ENCODE measurements at regions not wholly inside any gene's neighbourhood (a gene's known extent, or its start where the extent isn't known, plus 50 kb on each side); places are given as distances from the start of the nearest gene placed in this dataset.

GRCh38 chr2:150974864-150975263 is 286.8 kb downstream of the RBM43 start:
- no peak for DNase-seq (ENCODE audit: low read depth in 1 of 2, low spot score in 1 of 2)
- Histone ChIP-seq H3K27me3 (ENCODE audit: insufficient read depth, poor library complexity, severe bottlenecking) (peaks cover 3% of the 10 kb centered on the region), H3K27ac (replicated peaks) (no peak overlapping the region), H3K4me3 (replicated peaks; ENCODE audit: insufficient read depth, low read length) (no peak overlapping the region)
- TF ChIP-seq SPI1 (IDR thresholded peaks at IDR 0.05; ENCODE audit: borderline replicate concordance, low read depth) (no peak), POLR2AphosphoS5 (IDR thresholded peaks at IDR 0.05; ENCODE audit: low read depth) (no peak), GABPA (IDR thresholded peaks at IDR 0.05; ENCODE audit: low read depth) (no peak)
- TF ChIP-seq, protein P1, sequence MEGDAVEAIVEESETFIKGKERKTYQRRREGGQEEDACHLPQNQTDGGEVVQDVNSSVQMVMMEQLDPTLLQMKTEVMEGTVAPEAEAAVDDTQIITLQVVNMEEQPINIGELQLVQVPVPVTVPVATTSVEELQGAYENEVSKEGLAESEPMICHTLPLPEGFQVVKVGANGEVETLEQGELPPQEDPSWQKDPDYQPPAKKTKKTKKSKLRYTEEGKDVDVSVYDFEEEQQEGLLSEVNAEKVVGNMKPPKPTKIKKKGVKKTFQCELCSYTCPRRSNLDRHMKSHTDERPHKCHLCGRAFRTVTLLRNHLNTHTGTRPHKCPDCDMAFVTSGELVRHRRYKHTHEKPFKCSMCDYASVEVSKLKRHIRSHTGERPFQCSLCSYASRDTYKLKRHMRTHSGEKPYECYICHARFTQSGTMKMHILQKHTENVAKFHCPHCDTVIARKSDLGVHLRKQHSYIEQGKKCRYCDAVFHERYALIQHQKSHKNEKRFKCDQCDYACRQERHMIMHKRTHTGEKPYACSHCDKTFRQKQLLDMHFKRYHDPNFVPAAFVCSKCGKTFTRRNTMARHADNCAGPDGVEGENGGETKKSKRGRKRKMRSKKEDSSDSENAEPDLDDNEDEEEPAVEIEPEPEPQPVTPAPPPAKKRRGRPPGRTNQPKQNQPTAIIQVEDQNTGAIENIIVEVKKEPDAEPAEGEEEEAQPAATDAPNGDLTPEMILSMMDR (IDR thresholded peaks at IDR 0.05; ENCODE audit: insufficient read depth, low read length) = no peak
- TF ChIP-seq, protein P2, sequence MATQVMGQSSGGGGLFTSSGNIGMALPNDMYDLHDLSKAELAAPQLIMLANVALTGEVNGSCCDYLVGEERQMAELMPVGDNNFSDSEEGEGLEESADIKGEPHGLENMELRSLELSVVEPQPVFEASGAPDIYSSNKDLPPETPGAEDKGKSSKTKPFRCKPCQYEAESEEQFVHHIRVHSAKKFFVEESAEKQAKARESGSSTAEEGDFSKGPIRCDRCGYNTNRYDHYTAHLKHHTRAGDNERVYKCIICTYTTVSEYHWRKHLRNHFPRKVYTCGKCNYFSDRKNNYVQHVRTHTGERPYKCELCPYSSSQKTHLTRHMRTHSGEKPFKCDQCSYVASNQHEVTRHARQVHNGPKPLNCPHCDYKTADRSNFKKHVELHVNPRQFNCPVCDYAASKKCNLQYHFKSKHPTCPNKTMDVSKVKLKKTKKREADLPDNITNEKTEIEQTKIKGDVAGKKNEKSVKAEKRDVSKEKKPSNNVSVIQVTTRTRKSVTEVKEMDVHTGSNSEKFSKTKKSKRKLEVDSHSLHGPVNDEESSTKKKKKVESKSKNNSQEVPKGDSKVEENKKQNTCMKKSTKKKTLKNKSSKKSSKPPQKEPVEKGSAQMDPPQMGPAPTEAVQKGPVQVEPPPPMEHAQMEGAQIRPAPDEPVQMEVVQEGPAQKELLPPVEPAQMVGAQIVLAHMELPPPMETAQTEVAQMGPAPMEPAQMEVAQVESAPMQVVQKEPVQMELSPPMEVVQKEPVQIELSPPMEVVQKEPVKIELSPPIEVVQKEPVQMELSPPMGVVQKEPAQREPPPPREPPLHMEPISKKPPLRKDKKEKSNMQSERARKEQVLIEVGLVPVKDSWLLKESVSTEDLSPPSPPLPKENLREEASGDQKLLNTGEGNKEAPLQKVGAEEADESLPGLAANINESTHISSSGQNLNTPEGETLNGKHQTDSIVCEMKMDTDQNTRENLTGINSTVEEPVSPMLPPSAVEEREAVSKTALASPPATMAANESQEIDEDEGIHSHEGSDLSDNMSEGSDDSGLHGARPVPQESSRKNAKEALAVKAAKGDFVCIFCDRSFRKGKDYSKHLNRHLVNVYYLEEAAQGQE (IDR thresholded peaks at IDR 0.05; ENCODE audit: insufficient replicate concordance, low read depth) = no peak

DNA sequence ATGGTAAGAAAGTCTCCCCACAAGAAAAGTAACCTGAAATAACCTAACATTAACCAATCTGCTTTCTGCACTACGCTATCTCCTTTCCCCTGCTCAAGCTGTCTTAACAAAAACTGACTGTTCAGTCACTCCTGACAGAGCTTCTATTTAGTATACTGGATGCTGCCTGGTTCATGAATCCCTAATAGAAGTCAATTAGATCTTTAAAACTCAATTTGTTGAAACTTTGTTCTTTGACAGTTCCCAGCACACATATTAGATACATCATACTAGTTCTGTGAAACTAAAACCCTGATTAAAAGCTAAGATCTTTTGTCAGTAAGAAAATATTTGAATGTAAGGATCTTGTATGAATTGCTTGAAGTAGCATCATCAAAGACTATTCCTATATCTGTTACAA is 287.4 kb downstream of the RBM43 start:
- H3K4me3 ChIP-seq (replicated peaks; ENCODE audit: insufficient read depth, low read length) = no peak overlapping the region
- DNase-seq (ENCODE audit: low read depth in 1 of 2, low spot score in 1 of 2) = no peak

GRCh38 chr2:150971910-150972309 is 289.8 kb downstream of the RBM43 start:
- Histone ChIP-seq H3K27me3 (ENCODE audit: insufficient read depth, poor library complexity, severe bottlenecking) (peaks cover 3% of the 10 kb centered on the region), H3K4me3 (replicated peaks; ENCODE audit: insufficient read depth, low read length) (no peak overlapping the region), H3K27ac (replicated peaks) (no peak overlapping the region)
- no peak for DNase-seq (ENCODE audit: low read depth in 1 of 2, low spot score in 1 of 2)
- TF ChIP-seq, protein P1 (IDR thresholded peaks at IDR 0.05; ENCODE audit: insufficient read depth, low read length) = no peak

More for the DNA sequence above, 287.4 kb downstream of the RBM43 start:
- Histone ChIP-seq H3K27ac (replicated peaks) (no peak overlapping the region), H3K27me3 (ENCODE audit: insufficient read depth, poor library complexity, severe bottlenecking) (peaks cover 3% of the 10 kb centered on the region)
- TF ChIP-seq SPI1 (IDR thresholded peaks at IDR 0.05; ENCODE audit: borderline replicate concordance, low read depth) = no peak
- no peak for TF ChIP-seq POLR2AphosphoS5 (IDR thresholded peaks at IDR 0.05; ENCODE audit: low read depth)
- TF ChIP-seq, protein P2 (IDR thresholded peaks at IDR 0.05; ENCODE audit: insufficient replicate concordance, low read depth) = no peak
- no peak for TF ChIP-seq GABPA (IDR thresholded peaks at IDR 0.05; ENCODE audit: low read depth)
- TF ChIP-seq, protein P1 (IDR thresholded peaks at IDR 0.05; ENCODE audit: insufficient read depth, low read length) = no peak

- TF ChIP-seq, protein P2 (IDR thresholded peaks at IDR 0.05; ENCODE audit: insufficient replicate concordance, low read depth) = no peak
- TF ChIP-seq SPI1 (IDR thresholded peaks at IDR 0.05; ENCODE audit: borderline replicate concordance, low read depth) (no peak), POLR2AphosphoS5 (IDR thresholded peaks at IDR 0.05; ENCODE audit: low read depth) (no peak), GABPA (IDR thresholded peaks at IDR 0.05; ENCODE audit: low read depth) (no peak)
- TF ChIP-seq, protein P1 (IDR thresholded peaks at IDR 0.05; ENCODE audit: insufficient read depth, low read length) = no peak
- Histone ChIP-seq H3K4me3 (replicated peaks; ENCODE audit: insufficient read depth, low read length) (no peak overlapping the region), H3K27ac (replicated peaks) (no peak overlapping the region), H3K27me3 (ENCODE audit: insufficient read depth, poor library complexity, severe bottlenecking) (no peaks in the 10 kb centered on the region)
- no peak for DNase-seq (ENCODE audit: low read depth in 1 of 2, low spot score in 1 of 2)
These were observed 298.3 kb downstream of the RBM43 start for GRCh38 chr2:150963336-150963735.
